ENCODE measurements at regions not wholly inside any gene's neighbourhood (a gene's known extent, or its start where the extent isn't known, plus 50 kb on each side); places are given as distances from the start of the nearest gene placed in this dataset.
"Not testable (repeated sequence)": the region's sequence is repeated elsewhere in the genome, so short reads cannot be mapped to it uniquely, and the experiment has no call there.

- not testable (repeated sequence) for H3K4me2 ChIP-seq (ENCODE audit: insufficient read depth, low read length); H3K9ac ChIP-seq (ENCODE audit: low read depth, low read length); H3K9me3 ChIP-seq (ENCODE audit: insufficient read depth, low read length, severe bottlenecking); H3K36me3 ChIP-seq (ENCODE audit: insufficient read depth, low read length); ATAC-seq (ENCODE audit: insufficient read depth, low read depth); H3K27me3 ChIP-seq (ENCODE audit: insufficient read depth, low read length, poor library complexity); H3K4me1 ChIP-seq (ENCODE audit: insufficient read depth, low read length); DNase-seq; H3K4me3 ChIP-seq (ENCODE audit: low read depth in 1 of 2, low read length in 2 of 2); H2AFZ ChIP-seq (ENCODE audit: low read depth, low read length); H3K79me2 ChIP-seq (ENCODE audit: insufficient read depth, low read length); H3K27ac ChIP-seq (ENCODE audit: low read length); H4K20me1 ChIP-seq (ENCODE audit: insufficient read depth, low read length)
- TF ChIP-seq, protein P1, sequence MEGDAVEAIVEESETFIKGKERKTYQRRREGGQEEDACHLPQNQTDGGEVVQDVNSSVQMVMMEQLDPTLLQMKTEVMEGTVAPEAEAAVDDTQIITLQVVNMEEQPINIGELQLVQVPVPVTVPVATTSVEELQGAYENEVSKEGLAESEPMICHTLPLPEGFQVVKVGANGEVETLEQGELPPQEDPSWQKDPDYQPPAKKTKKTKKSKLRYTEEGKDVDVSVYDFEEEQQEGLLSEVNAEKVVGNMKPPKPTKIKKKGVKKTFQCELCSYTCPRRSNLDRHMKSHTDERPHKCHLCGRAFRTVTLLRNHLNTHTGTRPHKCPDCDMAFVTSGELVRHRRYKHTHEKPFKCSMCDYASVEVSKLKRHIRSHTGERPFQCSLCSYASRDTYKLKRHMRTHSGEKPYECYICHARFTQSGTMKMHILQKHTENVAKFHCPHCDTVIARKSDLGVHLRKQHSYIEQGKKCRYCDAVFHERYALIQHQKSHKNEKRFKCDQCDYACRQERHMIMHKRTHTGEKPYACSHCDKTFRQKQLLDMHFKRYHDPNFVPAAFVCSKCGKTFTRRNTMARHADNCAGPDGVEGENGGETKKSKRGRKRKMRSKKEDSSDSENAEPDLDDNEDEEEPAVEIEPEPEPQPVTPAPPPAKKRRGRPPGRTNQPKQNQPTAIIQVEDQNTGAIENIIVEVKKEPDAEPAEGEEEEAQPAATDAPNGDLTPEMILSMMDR (IDR thresholded peaks at IDR 0.05; ENCODE audit: borderline replicate concordance, extremely low read depth, low read length, poor library complexity, severe bottlenecking), result peak; percentile 19
These were observed 73.1 kb upstream of the METTL9 start for GRCh38 chr16:21525956-21526922.

GRCh38 chr16:21526923-21527807 lies 72.2 kb upstream of the METTL9 start:
- Histone ChIP-seq H2AFZ (ENCODE audit: low read depth, low read length) (no peak overlapping the region), H3K9me3 (ENCODE audit: insufficient read depth, low read length, severe bottlenecking) (no peaks in the 10 kb centered on the region), H3K36me3 (ENCODE audit: insufficient read depth, low read length) (no peaks in the 10 kb centered on the region), H3K27ac (ENCODE audit: low read length) (no peak overlapping the region), H4K20me1 (ENCODE audit: insufficient read depth, low read length) (no peaks in the 10 kb centered on the region), H3K27me3 (ENCODE audit: insufficient read depth, low read length, poor library complexity) (no peaks in the 10 kb centered on the region), H3K9ac (ENCODE audit: low read depth, low read length) (no peak overlapping the region), H3K79me2 (ENCODE audit: insufficient read depth, low read length) (no peaks in the 10 kb centered on the region), H3K4me3 (ENCODE audit: low read depth in 1 of 2, low read length in 2 of 2) (no peak overlapping the region), H3K4me1 (ENCODE audit: insufficient read depth, low read length) (no peaks in the 10 kb centered on the region), H3K4me2 (ENCODE audit: insufficient read depth, low read length) (no peak overlapping the region)
- TF ChIP-seq EZH2 (IDR thresholded peaks at IDR 0.05; ENCODE audit: borderline replicate concordance, low read depth, low read length, severe bottlenecking), result no peak
- TF ChIP-seq, protein P1 (IDR thresholded peaks at IDR 0.05; ENCODE audit: borderline replicate concordance, extremely low read depth, low read length, poor library complexity, severe bottlenecking), result no peak
- DNase-seq (no peak), ATAC-seq (ENCODE audit: insufficient read depth, low read depth) (no peak)

DNA sequence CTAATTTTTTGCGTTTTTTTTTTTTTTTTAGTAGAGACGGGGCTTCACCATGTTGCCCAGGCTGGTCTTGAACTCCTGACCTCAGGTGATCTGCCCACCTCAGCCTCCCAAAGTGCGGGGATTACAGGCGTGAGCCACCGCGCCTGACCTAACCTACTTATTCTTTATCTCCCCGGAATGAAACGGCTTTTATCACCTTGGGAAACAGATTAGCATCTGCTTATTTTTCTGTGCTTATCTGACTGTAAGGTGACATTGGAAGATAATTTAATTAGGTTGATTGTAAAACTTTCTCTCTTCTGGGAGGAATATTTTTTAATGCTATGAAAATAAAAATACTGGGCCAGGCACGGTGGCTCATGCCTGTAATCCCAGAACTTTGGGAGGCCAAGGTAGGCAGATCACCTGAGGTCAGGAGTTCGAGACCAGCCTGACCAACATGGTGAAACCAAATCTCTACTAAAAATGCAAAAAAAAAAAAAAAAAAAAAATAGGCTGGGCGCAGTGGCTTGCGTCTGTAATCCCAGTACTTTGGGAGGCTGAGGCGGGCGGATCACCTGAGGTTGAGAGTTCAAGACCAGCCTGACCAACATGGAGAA lies 70.2 kb upstream of the METTL9 start:
- not testable (repeated sequence) for H3K9ac ChIP-seq (ENCODE audit: low read depth, low read length); H3K4me1 ChIP-seq (ENCODE audit: insufficient read depth, low read length); ATAC-seq (ENCODE audit: insufficient read depth, low read depth); H3K79me2 ChIP-seq (ENCODE audit: insufficient read depth, low read length); H4K20me1 ChIP-seq (ENCODE audit: insufficient read depth, low read length); H3K36me3 ChIP-seq (ENCODE audit: insufficient read depth, low read length); H3K27me3 ChIP-seq (ENCODE audit: insufficient read depth, low read length, poor library complexity); H3K27ac ChIP-seq (ENCODE audit: low read length); DNase-seq; H3K9me3 ChIP-seq (ENCODE audit: insufficient read depth, low read length, severe bottlenecking); H3K4me2 ChIP-seq (ENCODE audit: insufficient read depth, low read length); H3K4me3 ChIP-seq (ENCODE audit: low read depth in 1 of 2, low read length in 2 of 2); H2AFZ ChIP-seq (ENCODE audit: low read depth, low read length)

- H3K36me3 ChIP-seq (ENCODE audit: insufficient read depth, low read length); H3K79me2 ChIP-seq (ENCODE audit: insufficient read depth, low read length); DNase-seq; ATAC-seq (ENCODE audit: insufficient read depth, low read depth); H3K9me3 ChIP-seq (ENCODE audit: insufficient read depth, low read length, severe bottlenecking); H4K20me1 ChIP-seq (ENCODE audit: insufficient read depth, low read length); H3K27me3 ChIP-seq (ENCODE audit: insufficient read depth, low read length, poor library complexity); H3K4me2 ChIP-seq (ENCODE audit: insufficient read depth, low read length); H3K4me3 ChIP-seq (ENCODE audit: low read depth in 1 of 2, low read length in 2 of 2); H3K9ac ChIP-seq (ENCODE audit: low read depth, low read length); H3K27ac ChIP-seq (ENCODE audit: low read length); H3K4me1 ChIP-seq (ENCODE audit: insufficient read depth, low read length); H2AFZ ChIP-seq (ENCODE audit: low read depth, low read length): not testable (repeated sequence)
These were observed 68.5 kb upstream of the METTL9 start for GRCh38 chr16:21530729-21531383.

GRCh38 chr16:21532996-21533395 lies 66.4 kb upstream of the METTL9 start:
- H3K27ac ChIP-seq (ENCODE audit: low read length); H3K79me2 ChIP-seq (ENCODE audit: insufficient read depth, low read length); H4K20me1 ChIP-seq (ENCODE audit: insufficient read depth, low read length); DNase-seq; H3K27me3 ChIP-seq (ENCODE audit: insufficient read depth, low read length, poor library complexity); H3K4me1 ChIP-seq (ENCODE audit: insufficient read depth, low read length); H2AFZ ChIP-seq (ENCODE audit: low read depth, low read length); H3K9me3 ChIP-seq (ENCODE audit: insufficient read depth, low read length, severe bottlenecking); H3K9ac ChIP-seq (ENCODE audit: low read depth, low read length); H3K36me3 ChIP-seq (ENCODE audit: insufficient read depth, low read length); H3K4me2 ChIP-seq (ENCODE audit: insufficient read depth, low read length); ATAC-seq (ENCODE audit: insufficient read depth, low read depth); H3K4me3 ChIP-seq (ENCODE audit: low read depth in 1 of 2, low read length in 2 of 2): not testable (repeated sequence)

DNA sequence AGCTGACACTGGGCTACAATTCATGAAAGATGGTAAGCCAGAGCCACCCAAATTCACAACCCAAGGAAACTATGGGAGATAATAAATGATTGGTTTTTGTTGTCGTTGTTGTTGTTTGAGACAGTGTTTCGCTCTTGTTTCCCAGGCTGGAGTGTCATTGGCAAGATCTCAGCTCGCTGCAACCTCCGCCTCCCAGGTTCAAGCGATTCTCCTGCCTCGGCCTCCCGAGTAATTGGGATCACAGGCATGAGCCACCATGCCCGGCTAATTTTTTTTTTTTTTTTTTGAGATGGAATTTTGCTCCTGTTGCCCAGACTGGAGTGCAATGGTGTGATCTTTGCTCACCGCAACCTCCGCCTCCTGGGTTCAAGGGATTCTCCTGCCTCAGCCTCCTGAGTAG lies 65.9 kb upstream of the METTL9 start:
- H3K4me1 ChIP-seq (ENCODE audit: insufficient read depth, low read length); H3K9ac ChIP-seq (ENCODE audit: low read depth, low read length); H3K27ac ChIP-seq (ENCODE audit: low read length); H3K9me3 ChIP-seq (ENCODE audit: insufficient read depth, low read length, severe bottlenecking); H3K27me3 ChIP-seq (ENCODE audit: insufficient read depth, low read length, poor library complexity); H2AFZ ChIP-seq (ENCODE audit: low read depth, low read length); H3K79me2 ChIP-seq (ENCODE audit: insufficient read depth, low read length); H4K20me1 ChIP-seq (ENCODE audit: insufficient read depth, low read length); ATAC-seq (ENCODE audit: insufficient read depth, low read depth); DNase-seq; H3K4me3 ChIP-seq (ENCODE audit: low read depth in 1 of 2, low read length in 2 of 2); H3K36me3 ChIP-seq (ENCODE audit: insufficient read depth, low read length); H3K4me2 ChIP-seq (ENCODE audit: insufficient read depth, low read length): not testable (repeated sequence)

Data from DND-41 (cell line).